OCI-LY3 (cell line): ENCODE measurements at regions not wholly inside any gene's neighbourhood (a gene's known extent, or its start where the extent isn't known, plus 50 kb on each side); places are given as distances from the start of the nearest gene placed in this dataset.
A peak's percentile ranks its signal among the peaks of the same experiment; 100 is the strongest.

Experiments
- H2AFZ ChIP-seq: fragments of 200-600, 300-600 bp; shearing (Covaris generic); 2 replicates; pipeline ENCODE4 v1.6.0; 2014; ENCODE audit warnings: antibody characterized with exemption, low read depth, low read length
- H3K27ac ChIP-seq: fragments of 200-600, 300-600 bp; sonication (generic); 2 replicates; pipeline ENCODE4 v1.5.1; 2014; ENCODE audit warnings: mild to moderate bottlenecking, low read length, moderate library complexity, mixed read lengths
- H3K27me3 ChIP-seq: fragments of 200-600, 300-600 bp; sonication (generic); 2 replicates; pipeline ENCODE4 v1.6.1; 2014; ENCODE audit warnings: low read depth, low read length, mixed read lengths
- H3K36me3 ChIP-seq: fragments of 200-600, 300-600 bp; sonication (generic); replicated peaks from 2 replicates; pipeline ENCODE3; 2014; ENCODE audit warnings: low read depth, low read length, mixed read lengths
- H3K4me1 ChIP-seq: fragments of 300-600, 200-600 bp; sonication (generic); 2 replicates; pipeline ENCODE4 v1.6.1; 2014; ENCODE audit warnings: low read length, mixed read lengths
- H3K4me2 ChIP-seq: fragments of 200-600, 300-600 bp; sonication (generic); 2 replicates; pipeline ENCODE4 v1.6.1; 2014; ENCODE audit warnings: low read length, mixed read lengths
- H3K4me3 ChIP-seq: fragments of 300-600, 200-600 bp; sonication (generic); 2 replicates; pipeline ENCODE4 v1.5.1; 2014; ENCODE audit warnings: antibody characterized with exemption, mild to moderate bottlenecking, low read length, moderate library complexity
- H3K79me2 ChIP-seq: fragments of 300-600, 200-600 bp; shearing (Covaris generic); 2 replicates; pipeline ENCODE4 v1.6.1; 2014; ENCODE audit warnings: mild to moderate bottlenecking, low read length, mixed read lengths
- H3K9ac ChIP-seq: fragments of 300-600, 200-600 bp; shearing (Covaris generic); 2 replicates; pipeline ENCODE4 v1.6.0; 2014; ENCODE audit warnings: mild to moderate bottlenecking, low read length, moderate library complexity
- H3K9me3 ChIP-seq: fragments of 200-600, 300-600 bp; shearing (Covaris generic); 2 replicates; pipeline ENCODE4 v1.6.1; 2014; ENCODE audit warnings: low read length, mixed read lengths; ENCODE audit not compliant: insufficient read depth
- H4K20me1 ChIP-seq: fragments of 200-600, 300-600 bp; sonication (generic); 2 replicates; pipeline ENCODE4 v1.6.1; 2016; ENCODE audit warnings: low read length, mixed read lengths; ENCODE audit not compliant: insufficient read depth
- CTCF ChIP-seq: fragments of 200-600, 300-600 bp; sonication (generic); IDR thresholded peaks from 2 replicates; pipeline ENCODE4 v1.5.1; 2014; ENCODE audit warnings: antibody characterized with exemption, low read length, low read depth
- EZH2phosphoT487 ChIP-seq: fragments of 200-600 bp; shearing (Covaris generic); IDR thresholded peaks from 2 replicates; pipeline ENCODE4 v1.6.1; 2018; ENCODE audit warnings: antibody characterized with exemption, mixed run types, low read depth

GRCh38 chr11:39177678-39178077 lies 2281.8 kb downstream of the LRRC4C start:
- Histone ChIP-seq H3K9ac (no peak overlapping the region), H3K79me2 (no peaks in the 10 kb centered on the region), H3K4me2 (no peak overlapping the region), H2AFZ (no peak overlapping the region), H4K20me1 (no peaks in the 10 kb centered on the region), H3K9me3 (no peaks in the 10 kb centered on the region), H3K36me3 (no peaks in the 10 kb centered on the region), H3K4me3 (no peak overlapping the region), H3K27ac (no peak overlapping the region), H3K27me3 (no peaks in the 10 kb centered on the region), H3K4me1 (no peaks in the 10 kb centered on the region)
- no peak for TF ChIP-seq EZH2phosphoT487
- TF ChIP-seq CTCF, result no peak

GRCh38 chr11:39174965-39175364 lies 2284.5 kb downstream of the LRRC4C start:
- Histone ChIP-seq H3K4me3 (no peak overlapping the region), H3K27me3 (no peaks in the 10 kb centered on the region), H3K36me3 (no peaks in the 10 kb centered on the region), H3K9ac (no peak overlapping the region), H2AFZ (peak overlapping the region; percentile 46; the same call in 1 of the 2 replicates), H3K79me2 (no peaks in the 10 kb centered on the region), H3K9me3 (no peaks in the 10 kb centered on the region), H4K20me1 (no peaks in the 10 kb centered on the region), H3K27ac (no peak overlapping the region), H3K4me1 (no peaks in the 10 kb centered on the region), H3K4me2 (no peak overlapping the region)
- TF ChIP-seq EZH2phosphoT487 (no peak), CTCF (no peak)

- no peak overlapping the region for H2AFZ ChIP-seq
- no peak overlapping the region for H3K4me3 ChIP-seq
- H3K9ac ChIP-seq, result no peak overlapping the region
- no peak overlapping the region for H3K4me2 ChIP-seq
- no peak overlapping the region for H3K27ac ChIP-seq
- no peaks in the 10 kb centered on the region for H3K4me1 ChIP-seq
- no peaks in the 10 kb centered on the region for H4K20me1 ChIP-seq
- no peaks in the 10 kb centered on the region for H3K36me3 ChIP-seq
- H3K27me3 ChIP-seq, result no peaks in the 10 kb centered on the region
- TF ChIP-seq CTCF, result no peak
- TF ChIP-seq EZH2phosphoT487, result no peak
- H3K9me3 ChIP-seq, result no peaks in the 10 kb centered on the region
- no peaks in the 10 kb centered on the region for H3K79me2 ChIP-seq
Observed at GRCh38 chr11:39174196-39174595, 2285.3 kb downstream of the LRRC4C start.

- TF ChIP-seq EZH2phosphoT487, result no peak
- no peak for TF ChIP-seq CTCF
- Histone ChIP-seq H3K4me1 (no peaks in the 10 kb centered on the region), H3K9ac (no peak overlapping the region), H3K4me2 (no peak overlapping the region), H3K27me3 (no peaks in the 10 kb centered on the region), H3K27ac (no peak overlapping the region), H3K9me3 (no peaks in the 10 kb centered on the region), H3K79me2 (no peaks in the 10 kb centered on the region), H2AFZ (no peak overlapping the region), H4K20me1 (no peaks in the 10 kb centered on the region), H3K4me3 (no peak overlapping the region), H3K36me3 (no peaks in the 10 kb centered on the region)
Observed at GRCh38 chr11:39165021-39165420, 2294.4 kb downstream of the LRRC4C start.
